T-helper 2 cell treated with Interferon-gamma antibody and Interleukin-4, amounts not matched to agents 5 μg/mL and 100 μg/mL, for 36 hours (primary cell): ENCODE measurements at regions not wholly inside any gene's neighbourhood (a gene's known extent, or its start where the extent isn't known, plus 50 kb on each side); places are given as distances from the start of the nearest gene placed in this dataset.

Experiments
- DNase-seq: peaks from one replicate; pipeline ENCODE4 v3.0.0; 2021; ENCODE audit warnings: low spot score
- H3K27ac Mint-ChIP-seq: one replicate; pipeline ENCODE4 v1.8.0; 2021; ENCODE audit warnings: mild to moderate bottlenecking, mixed read lengths
- H3K27me3 Mint-ChIP-seq: one replicate; pipeline ENCODE4 v1.8.0; 2021; ENCODE audit warnings: low read depth, mixed read lengths
- H3K36me3 Mint-ChIP-seq: one replicate; pipeline ENCODE4 v1.8.0; 2021; ENCODE audit warnings: low read depth, mixed read lengths
- H3K4me1 Mint-ChIP-seq: one replicate; pipeline ENCODE4 v1.8.0; 2021; ENCODE audit warnings: low read depth, mixed read lengths
- H3K4me3 Mint-ChIP-seq: one replicate; pipeline ENCODE4 v1.8.0; 2022; ENCODE audit warnings: mild to moderate bottlenecking, moderate library complexity, mixed read lengths
- H3K9me3 Mint-ChIP-seq: one replicate; pipeline ENCODE4 v1.8.0; 2021; ENCODE audit warnings: mixed read lengths

DNA sequence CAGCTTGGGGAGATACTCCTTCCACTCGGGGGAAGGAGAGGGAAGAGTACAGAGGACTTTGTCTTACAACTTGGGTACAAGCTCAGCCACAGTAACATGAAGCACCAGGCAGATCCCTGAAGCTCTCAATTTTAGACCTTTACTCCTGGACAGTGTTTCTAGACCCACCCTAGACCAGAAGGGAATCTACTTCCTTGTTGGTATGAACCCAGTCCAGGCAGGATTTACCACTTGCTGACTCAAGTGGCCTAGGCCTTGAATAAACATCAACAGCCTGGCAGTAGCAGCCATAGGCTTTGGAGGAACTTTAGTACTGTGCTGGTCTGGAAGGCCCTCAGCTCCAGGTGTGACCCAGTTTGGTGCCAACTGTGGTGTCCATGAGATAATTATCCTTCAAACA is 173.1 kb downstream of the ADRA2A start:
- H3K4me1 Mint-ChIP-seq = no peaks in the 10 kb centered on the region
- H3K36me3 Mint-ChIP-seq = no peaks in the 10 kb centered on the region
- H3K9me3 Mint-ChIP-seq = no peaks in the 10 kb centered on the region
- H3K4me3 Mint-ChIP-seq = no peak overlapping the region
- H3K27me3 Mint-ChIP-seq = no peaks in the 10 kb centered on the region
- H3K27ac Mint-ChIP-seq = no peak overlapping the region
- no peak for DNase-seq

- Mint-ChIP-seq H3K27ac (no peak overlapping the region), H3K4me3 (no peak overlapping the region), H3K4me1 (no peaks in the 10 kb centered on the region), H3K9me3 (no peaks in the 10 kb centered on the region), H3K36me3 (no peaks in the 10 kb centered on the region), H3K27me3 (no peaks in the 10 kb centered on the region)
- DNase-seq = no peak
Observed at GRCh38 chr10:111261081-111261615, 184.3 kb downstream of the ADRA2A start.

DNA sequence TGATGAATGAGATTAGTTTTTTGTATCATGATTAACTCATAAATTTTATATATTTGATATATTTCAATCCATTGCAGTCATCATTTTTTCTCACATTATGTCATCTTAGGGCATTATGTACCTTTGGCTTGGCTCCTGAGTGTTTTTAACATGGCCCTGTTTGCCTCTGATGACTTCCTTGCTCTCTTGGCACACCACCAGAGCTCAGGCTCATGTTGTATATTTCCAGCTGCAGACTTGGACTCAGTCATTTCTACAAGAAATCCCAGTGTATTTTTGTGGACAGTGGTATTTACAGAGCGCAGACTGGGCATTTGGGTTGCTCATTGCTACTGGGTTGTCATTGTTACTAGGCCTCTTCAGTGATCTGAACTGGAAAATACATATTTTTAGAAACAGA is 188.5 kb downstream of the ADRA2A start:
- Mint-ChIP-seq H3K9me3 (no peaks in the 10 kb centered on the region), H3K4me1 (no peaks in the 10 kb centered on the region), H3K27ac (no peak overlapping the region), H3K36me3 (no peaks in the 10 kb centered on the region), H3K4me3 (no peak overlapping the region), H3K27me3 (peaks cover 5% of the 10 kb centered on the region)
- DNase-seq = no peak

GRCh38 chr10:111266165-111266564 is 189.3 kb downstream of the ADRA2A start:
- H3K4me3 Mint-ChIP-seq = no peak overlapping the region
- H3K36me3 Mint-ChIP-seq = no peaks in the 10 kb centered on the region
- H3K27ac Mint-ChIP-seq = no peak overlapping the region
- no peaks in the 10 kb centered on the region for H3K4me1 Mint-ChIP-seq
- no peaks in the 10 kb centered on the region for H3K9me3 Mint-ChIP-seq
- DNase-seq = no peak
- peaks cover 5% of the 10 kb centered on the region for H3K27me3 Mint-ChIP-seq

- no peak for DNase-seq
- no peaks in the 10 kb centered on the region for H3K4me1 Mint-ChIP-seq
- no peak overlapping the region for H3K27ac Mint-ChIP-seq
- H3K9me3 Mint-ChIP-seq = no peaks in the 10 kb centered on the region
- H3K27me3 Mint-ChIP-seq = peaks cover 5% of the 10 kb centered on the region
- no peaks in the 10 kb centered on the region for H3K36me3 Mint-ChIP-seq
- no peak overlapping the region for H3K4me3 Mint-ChIP-seq
Observed at GRCh38 chr10:111267673-111268072, 190.8 kb downstream of the ADRA2A start.

DNA sequence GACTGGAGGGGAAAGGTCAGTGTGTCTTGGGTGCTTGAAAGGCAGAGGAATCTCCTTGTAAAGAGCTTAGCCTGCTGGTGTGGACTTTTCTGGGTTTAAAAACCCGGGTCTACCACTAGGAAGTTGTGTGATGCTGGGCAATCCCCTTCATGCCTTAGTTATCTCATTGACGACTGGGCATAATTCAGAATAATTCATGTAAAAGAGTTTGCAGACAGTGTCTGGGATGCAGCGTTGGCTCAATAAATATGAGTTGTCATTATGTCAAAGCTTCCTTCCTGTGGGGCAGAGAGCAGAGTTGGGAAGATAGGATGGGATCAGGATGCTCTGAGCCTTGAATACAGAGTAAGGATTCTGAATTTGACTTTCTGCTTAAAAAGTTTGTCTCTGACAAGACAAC is 196.4 kb downstream of the ADRA2A start:
- no peaks in the 10 kb centered on the region for H3K9me3 Mint-ChIP-seq
- H3K27ac Mint-ChIP-seq = no peak overlapping the region
- peaks cover 2% of the 10 kb centered on the region for H3K27me3 Mint-ChIP-seq
- H3K4me1 Mint-ChIP-seq = no peaks in the 10 kb centered on the region
- H3K36me3 Mint-ChIP-seq = no peaks in the 10 kb centered on the region
- H3K4me3 Mint-ChIP-seq = no peak overlapping the region
- no peak for DNase-seq

DNA sequence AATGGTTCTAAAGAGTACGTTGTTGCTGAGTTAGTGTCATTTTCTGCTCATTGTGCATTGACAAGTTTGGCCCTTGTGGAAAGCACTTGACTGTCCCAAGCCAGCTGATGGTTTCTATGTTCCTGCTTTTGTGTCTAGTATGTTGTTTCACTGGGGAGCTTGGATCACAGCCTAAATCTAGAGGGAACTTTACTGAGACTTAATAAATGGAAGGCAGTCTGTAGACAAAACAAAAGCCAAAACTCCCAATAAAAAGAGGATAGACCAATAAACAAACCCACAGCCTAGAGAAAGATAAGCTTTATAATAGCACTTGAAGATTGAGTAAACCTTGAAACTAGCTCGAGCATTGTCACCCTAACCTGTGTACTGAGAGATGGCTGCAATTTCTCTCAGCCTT is 196.8 kb downstream of the ADRA2A start:
- no peaks in the 10 kb centered on the region for H3K9me3 Mint-ChIP-seq
- H3K4me3 Mint-ChIP-seq = no peak overlapping the region
- no peaks in the 10 kb centered on the region for H3K36me3 Mint-ChIP-seq
- H3K27ac Mint-ChIP-seq = no peak overlapping the region
- H3K27me3 Mint-ChIP-seq = peaks cover 2% of the 10 kb centered on the region
- H3K4me1 Mint-ChIP-seq = no peaks in the 10 kb centered on the region
- DNase-seq = no peak

DNA sequence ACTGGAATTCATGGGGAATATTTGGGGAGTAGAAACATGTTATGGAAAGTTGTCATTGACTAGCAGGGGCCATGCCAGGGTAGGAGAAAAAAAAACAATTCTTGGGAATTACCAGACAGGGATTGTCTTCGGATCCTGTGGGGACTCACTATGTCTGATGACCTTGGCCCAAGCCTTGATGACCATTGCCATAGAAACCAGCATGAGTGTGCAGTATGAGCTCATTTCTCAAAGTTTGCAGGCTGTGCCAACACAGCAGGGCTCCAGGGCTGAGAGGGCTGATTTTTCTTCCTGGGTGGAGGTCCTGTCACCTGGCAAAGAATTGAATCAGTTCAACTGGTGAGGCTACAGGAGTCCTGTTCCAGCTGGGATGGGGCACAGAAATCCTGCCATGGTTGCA is 198.3 kb downstream of the ADRA2A start:
- H3K27ac Mint-ChIP-seq = no peak overlapping the region
- H3K27me3 Mint-ChIP-seq = no peaks in the 10 kb centered on the region
- H3K4me3 Mint-ChIP-seq = no peak overlapping the region
- H3K9me3 Mint-ChIP-seq = no peaks in the 10 kb centered on the region
- H3K36me3 Mint-ChIP-seq = no peaks in the 10 kb centered on the region
- H3K4me1 Mint-ChIP-seq = no peaks in the 10 kb centered on the region
- DNase-seq = no peak

DNA sequence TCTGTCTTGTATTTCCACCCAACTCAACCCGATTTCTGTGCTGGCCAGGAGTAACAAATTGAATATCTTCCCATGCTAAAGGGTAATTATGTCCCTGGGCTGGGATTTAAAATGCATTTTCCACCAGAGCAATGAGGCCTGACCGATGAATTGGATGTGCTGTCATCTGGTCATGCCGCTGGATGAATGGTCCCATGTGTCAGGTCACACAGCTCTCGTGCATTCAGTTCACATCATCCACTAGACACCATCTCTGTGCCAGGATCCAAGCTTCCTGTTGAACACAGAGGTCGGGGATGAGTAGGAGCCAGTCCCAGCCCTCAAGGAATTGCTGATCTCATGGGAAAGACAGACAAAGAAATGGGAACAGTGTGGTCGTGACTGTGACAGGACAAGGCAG is 200.8 kb downstream of the ADRA2A start:
- no peaks in the 10 kb centered on the region for H3K27me3 Mint-ChIP-seq
- H3K27ac Mint-ChIP-seq = no peak overlapping the region
- DNase-seq = no peak
- no peak overlapping the region for H3K4me3 Mint-ChIP-seq
- no peaks in the 10 kb centered on the region for H3K4me1 Mint-ChIP-seq
- H3K36me3 Mint-ChIP-seq = no peaks in the 10 kb centered on the region
- no peaks in the 10 kb centered on the region for H3K9me3 Mint-ChIP-seq

- Mint-ChIP-seq H3K4me1 (no peaks in the 10 kb centered on the region), H3K4me3 (no peak overlapping the region), H3K27me3 (no peaks in the 10 kb centered on the region), H3K9me3 (no peaks in the 10 kb centered on the region), H3K27ac (no peak overlapping the region), H3K36me3 (no peaks in the 10 kb centered on the region)
- DNase-seq = no peak
Observed at GRCh38 chr10:111278266-111278665, 201.4 kb downstream of the ADRA2A start.

- H3K27me3 Mint-ChIP-seq = no peaks in the 10 kb centered on the region
- DNase-seq = no peak
Observed at GRCh38 chr10:111281516-111281915, 204.7 kb downstream of the ADRA2A start.

DNA sequence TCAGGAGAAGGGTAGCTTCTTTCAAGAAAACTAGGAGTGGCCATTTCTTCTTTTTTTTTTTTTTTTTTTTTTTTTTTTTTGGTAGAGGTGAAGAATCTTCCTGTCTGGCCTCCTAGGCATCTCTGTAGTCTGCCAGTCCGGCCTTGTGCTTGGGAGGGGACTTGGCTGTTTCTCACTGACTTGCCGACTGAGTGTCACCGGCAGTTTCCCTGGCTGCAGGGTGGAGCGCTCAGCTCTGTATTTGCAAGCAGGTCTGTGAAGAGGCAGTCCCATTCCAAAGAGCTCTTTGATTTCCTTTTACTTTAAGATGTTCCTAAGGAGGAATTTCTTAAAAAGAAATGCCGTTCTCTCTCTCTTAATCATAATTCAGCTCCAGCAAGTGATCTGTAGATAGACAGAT is 212.6 kb downstream of the ADRA2A start:
- H3K27ac Mint-ChIP-seq = no peak overlapping the region
- no peaks in the 10 kb centered on the region for H3K27me3 Mint-ChIP-seq
- no peaks in the 10 kb centered on the region for H3K4me1 Mint-ChIP-seq
- no peak for DNase-seq
- H3K4me3 Mint-ChIP-seq = no peak overlapping the region
- no peaks in the 10 kb centered on the region for H3K9me3 Mint-ChIP-seq
- no peaks in the 10 kb centered on the region for H3K36me3 Mint-ChIP-seq

More at GRCh38 chr10:111281516-111281915, 204.7 kb downstream of the ADRA2A start:
- H3K4me3 Mint-ChIP-seq = no peak overlapping the region
- no peaks in the 10 kb centered on the region for H3K36me3 Mint-ChIP-seq
- no peaks in the 10 kb centered on the region for H3K4me1 Mint-ChIP-seq
- no peaks in the 10 kb centered on the region for H3K9me3 Mint-ChIP-seq
- H3K27ac Mint-ChIP-seq = no peak overlapping the region

GRCh38 chr10:111290649-111291048 is 213.8 kb downstream of the ADRA2A start:
- Mint-ChIP-seq H3K4me3 (no peak overlapping the region), H3K9me3 (no peaks in the 10 kb centered on the region), H3K27me3 (no peaks in the 10 kb centered on the region), H3K36me3 (no peaks in the 10 kb centered on the region), H3K27ac (no peak overlapping the region), H3K4me1 (no peaks in the 10 kb centered on the region)
- no peak for DNase-seq

DNA sequence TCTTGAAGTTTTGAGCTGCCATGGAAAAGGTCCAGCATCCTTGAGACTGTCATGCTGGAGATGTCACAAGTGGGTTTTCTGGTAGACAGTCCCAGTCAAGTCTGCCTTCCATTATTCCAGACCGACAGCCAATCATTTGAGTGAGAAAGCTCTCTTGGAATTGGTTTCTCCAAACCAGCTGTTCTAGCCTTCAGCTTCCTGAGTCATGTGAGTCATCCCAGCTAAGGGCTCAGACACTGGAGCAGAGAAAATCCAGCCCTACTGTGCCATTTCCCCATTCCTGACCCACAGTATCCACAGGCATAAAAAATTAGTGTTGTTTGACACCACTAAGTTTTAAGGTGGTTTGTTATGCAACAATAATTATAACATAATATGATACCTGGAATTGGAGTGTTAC is 219.0 kb downstream of the ADRA2A start:
- H3K27me3 Mint-ChIP-seq = no peaks in the 10 kb centered on the region
- DNase-seq = no peak
- H3K4me3 Mint-ChIP-seq = no peak overlapping the region
- H3K36me3 Mint-ChIP-seq = no peaks in the 10 kb centered on the region
- H3K9me3 Mint-ChIP-seq = no peaks in the 10 kb centered on the region
- no peak overlapping the region for H3K27ac Mint-ChIP-seq
- no peaks in the 10 kb centered on the region for H3K4me1 Mint-ChIP-seq

DNA sequence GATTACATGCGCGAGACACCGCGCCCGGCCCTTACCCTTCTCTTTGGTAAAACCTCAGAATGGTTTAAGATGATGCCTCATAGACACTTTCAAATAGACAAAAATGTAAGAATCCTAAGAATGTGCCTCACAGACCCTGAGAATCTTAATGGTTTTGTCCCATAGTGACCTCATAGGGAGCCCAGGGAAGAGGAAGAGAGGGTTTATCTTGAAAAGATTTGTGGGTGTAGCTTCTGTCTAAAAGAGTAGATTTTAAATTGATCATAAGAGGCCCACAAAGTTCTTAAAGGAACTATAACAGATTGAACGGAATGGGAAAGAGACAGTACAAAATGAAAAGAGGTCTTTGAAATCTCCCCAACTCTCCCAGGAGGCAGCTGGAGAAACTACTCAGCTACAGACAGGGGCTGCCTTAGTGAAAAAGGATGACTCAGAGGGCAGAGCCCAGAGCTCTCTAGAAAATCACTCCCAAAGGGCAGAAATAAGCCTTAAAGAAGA is 220.6 kb downstream of the ADRA2A start:
- Mint-ChIP-seq H3K9me3 (no peaks in the 10 kb centered on the region), H3K36me3 (no peaks in the 10 kb centered on the region), H3K27me3 (no peaks in the 10 kb centered on the region), H3K27ac (no peak overlapping the region), H3K4me3 (no peak overlapping the region), H3K4me1 (no peaks in the 10 kb centered on the region)
- DNase-seq = no peak
